Neural progenitor cell (in vitro differentiated cells): ENCODE measurements at regions not wholly inside any gene's neighbourhood (a gene's known extent, or its start where the extent isn't known, plus 50 kb on each side); places are given as distances from the start of the nearest gene placed in this dataset.

Experiments used
- DNase-seq: peaks from one replicate; pipeline ENCODE4 v3.0.0-alpha.2; 2016; ENCODE audit warnings: low spot score
- H2AFZ ChIP-seq: fragments of 200-600 bp; sonication (generic); replicated peaks from 2 replicates; pipeline ENCODE4 v1.6.1; 2016; ENCODE audit warnings: antibody characterized with exemption
- H3F3A ChIP-seq: fragments of 200-600 bp; sonication (generic); 2 replicates; pipeline ENCODE4 v1.6.1; 2016; ENCODE audit warnings: antibody characterized with exemption, low read depth
- H3K27ac ChIP-seq: fragments of 200-600 bp; sonication (generic); 2 replicates; pipeline ENCODE4 v1.5.1; 2016; ENCODE audit warnings: mild to moderate bottlenecking
- H3K27me3 ChIP-seq: fragments of 200-600 bp; sonication (generic); 2 replicates; pipeline ENCODE4 v1.6.1; 2016; ENCODE audit warnings: mild to moderate bottlenecking, moderate library complexity
- H3K36me3 ChIP-seq: fragments of 200-600 bp; sonication (generic); 2 replicates; pipeline ENCODE4 v1.5.1; 2016
- H3K4me1 ChIP-seq: fragments of 200-600 bp; sonication (generic); 2 replicates; pipeline ENCODE4 v1.6.1; 2016; ENCODE audit warnings: mixed run types
- H3K4me2 ChIP-seq: fragments of 200-600 bp; sonication (generic); 2 replicates; pipeline ENCODE4 v1.6.1; 2016
- H3K4me3 ChIP-seq: fragments of 200-600 bp; sonication (generic); 2 replicates; pipeline ENCODE4 v1.5.1; 2016
- H3K79me2 ChIP-seq: fragments of 200-600 bp; sonication (generic); 2 replicates; pipeline ENCODE4 v1.6.1; 2016; ENCODE audit warnings: low read depth
- H3K9ac ChIP-seq: fragments of 200-600 bp; sonication (generic); 2 replicates; pipeline ENCODE4 v1.6.1; 2016
- H3K9me3 ChIP-seq: fragments of 200-600 bp; sonication (generic); 2 replicates; pipeline ENCODE4 v1.5.1; 2016; ENCODE audit warnings: low read depth
- H4K20me1 ChIP-seq: fragments of 200-600 bp; sonication (generic); 2 replicates; pipeline ENCODE4 v1.6.1; 2016; ENCODE audit warnings: low read depth
- H3K27ac Mint-ChIP-seq: 3 replicates; pipeline ENCODE4 v1.8.0; 2021; ENCODE audit warnings: mixed read lengths
- H3K27me3 Mint-ChIP-seq: 2 replicates; pipeline ENCODE4 v1.8.0; 2022; ENCODE audit warnings: low read depth, mild to moderate bottlenecking, inconsistent platforms, moderate library complexity, mixed read lengths; ENCODE audit not compliant: insufficient read depth
- H3K36me3 Mint-ChIP-seq: 3 replicates; pipeline ENCODE4 v1.8.0; 2021; ENCODE audit warnings: mixed read lengths
- H3K4me1 Mint-ChIP-seq: 3 replicates; pipeline ENCODE4 v1.8.0; 2021; ENCODE audit warnings: mixed read lengths
- H3K4me3 Mint-ChIP-seq: 3 replicates; pipeline ENCODE4 v1.8.0; 2021; ENCODE audit warnings: mild to moderate bottlenecking, moderate library complexity, mixed read lengths
- H3K9me3 Mint-ChIP-seq: 3 replicates; pipeline ENCODE4 v1.8.0; 2020; ENCODE audit warnings: mixed read lengths
- CTCF ChIP-seq: fragments of 200-600 bp; sonication (generic); IDR thresholded peaks from 2 replicates; pipeline ENCODE4 v1.5.1; 2017; ENCODE audit warnings: antibody characterized with exemption, mild to moderate bottlenecking
- EZH2 ChIP-seq: fragments of 200-600 bp; sonication (generic); IDR thresholded peaks from 2 replicates; pipeline ENCODE4 v1.6.1; 2017; ENCODE audit warnings: antibody characterized with exemption, mild to moderate bottlenecking, moderate library complexity
- EZH2phosphoT487 ChIP-seq: fragments of 200-600 bp; sonication (generic); IDR thresholded peaks from 2 replicates; pipeline ENCODE4 v1.6.1; 2017; ENCODE audit warnings: antibody characterized with exemption

- Histone ChIP-seq H3K27me3 (no peaks in the 10 kb centered on the region), H2AFZ (no peak overlapping the region), H3K9ac (no peak overlapping the region), H4K20me1 (no peaks in the 10 kb centered on the region), H3K4me3 (no peak overlapping the region), H3K4me1 (no peaks in the 10 kb centered on the region), H3K4me2 (no peak overlapping the region), H3F3A (peaks cover 4% of the 10 kb centered on the region), H3K9me3 (no peaks in the 10 kb centered on the region), H3K36me3 (no peaks in the 10 kb centered on the region), H3K27ac (no peak overlapping the region), H3K79me2 (no peaks in the 10 kb centered on the region)
- H3K36me3 Mint-ChIP-seq: no peaks in the 10 kb centered on the region
- H3K4me3 Mint-ChIP-seq: no peak overlapping the region
- peaks cover 5% of the 10 kb centered on the region for H3K27me3 Mint-ChIP-seq
- no peak overlapping the region for H3K27ac Mint-ChIP-seq
- no peaks in the 10 kb centered on the region for H3K9me3 Mint-ChIP-seq
- no peak for DNase-seq
- H3K4me1 Mint-ChIP-seq: peaks cover 5% of the 10 kb centered on the region
- TF ChIP-seq CTCF (no peak), EZH2phosphoT487 (no peak), EZH2 (no peak)
These were observed 538.4 kb downstream of the HACE1 start for GRCh38 chr6:104321301-104321700.

GRCh38 chr6:104320896-104321295 is 538.8 kb downstream of the HACE1 start:
- Mint-ChIP-seq H3K27me3 (peaks cover 3% of the 10 kb centered on the region), H3K4me3 (no peak overlapping the region), H3K9me3 (no peaks in the 10 kb centered on the region), H3K4me1 (peaks cover 2% of the 10 kb centered on the region), H3K36me3 (no peaks in the 10 kb centered on the region), H3K27ac (no peak overlapping the region)
- Histone ChIP-seq H3K9ac (no peak overlapping the region), H3K4me1 (no peaks in the 10 kb centered on the region), H3K27ac (no peak overlapping the region), H3K9me3 (no peaks in the 10 kb centered on the region), H3F3A (peaks cover under 1% of the 10 kb centered on the region), H4K20me1 (no peaks in the 10 kb centered on the region), H3K27me3 (no peaks in the 10 kb centered on the region), H3K4me2 (no peak overlapping the region), H3K79me2 (no peaks in the 10 kb centered on the region), H3K36me3 (no peaks in the 10 kb centered on the region), H2AFZ (no peak overlapping the region), H3K4me3 (no peak overlapping the region)
- DNase-seq: no peak
- TF ChIP-seq EZH2phosphoT487 (no peak), EZH2 (no peak)

- H3F3A ChIP-seq: no peaks in the 10 kb centered on the region
- H3K27ac ChIP-seq: no peak overlapping the region
- H4K20me1 ChIP-seq: no peaks in the 10 kb centered on the region
- no peaks in the 10 kb centered on the region for H3K4me1 Mint-ChIP-seq
- H3K27ac Mint-ChIP-seq: no peak overlapping the region
- H3K4me3 Mint-ChIP-seq: no peak overlapping the region
- H3K27me3 ChIP-seq: no peaks in the 10 kb centered on the region
- H3K27me3 Mint-ChIP-seq: no peaks in the 10 kb centered on the region
- H3K4me2 ChIP-seq: no peak overlapping the region
- H3K9ac ChIP-seq: no peak overlapping the region
- H3K36me3 Mint-ChIP-seq: no peaks in the 10 kb centered on the region
- TF ChIP-seq EZH2phosphoT487: no peak
- no peak for TF ChIP-seq EZH2
- TF ChIP-seq CTCF: no peak
- H3K4me3 ChIP-seq: no peak overlapping the region
- no peaks in the 10 kb centered on the region for H3K9me3 ChIP-seq
- no peaks in the 10 kb centered on the region for H3K36me3 ChIP-seq
- no peaks in the 10 kb centered on the region for H3K9me3 Mint-ChIP-seq
- H3K4me1 ChIP-seq: no peaks in the 10 kb centered on the region
- no peak overlapping the region for H2AFZ ChIP-seq
- no peak for DNase-seq
- H3K79me2 ChIP-seq: no peaks in the 10 kb centered on the region
These were observed 546.9 kb downstream of the HACE1 start for GRCh38 chr6:104312851-104313250.

GRCh38 chr6:104306211-104306610 is 553.5 kb downstream of the HACE1 start:
- DNase-seq: no peak
- Histone ChIP-seq H3K79me2 (no peaks in the 10 kb centered on the region), H3K27me3 (no peaks in the 10 kb centered on the region), H2AFZ (no peak overlapping the region), H3K4me1 (no peaks in the 10 kb centered on the region), H3K36me3 (no peaks in the 10 kb centered on the region), H4K20me1 (no peaks in the 10 kb centered on the region), H3K27ac (no peak overlapping the region), H3K9me3 (no peaks in the 10 kb centered on the region), H3K4me3 (no peak overlapping the region), H3K9ac (no peak overlapping the region), H3F3A (no peaks in the 10 kb centered on the region), H3K4me2 (no peak overlapping the region)
- H3K27me3 Mint-ChIP-seq: no peaks in the 10 kb centered on the region
- H3K4me3 Mint-ChIP-seq: no peak overlapping the region
- no peaks in the 10 kb centered on the region for H3K36me3 Mint-ChIP-seq
- H3K9me3 Mint-ChIP-seq: no peaks in the 10 kb centered on the region
- H3K4me1 Mint-ChIP-seq: peaks cover 7% of the 10 kb centered on the region
- no peak overlapping the region for H3K27ac Mint-ChIP-seq
- TF ChIP-seq CTCF (no peak), EZH2phosphoT487 (no peak), EZH2 (no peak)
